Natural killer cell (primary cell): ENCODE measurements at regions not wholly inside any gene's neighbourhood (a gene's known extent, or its start where the extent isn't known, plus 50 kb on each side); places are given as distances from the start of the nearest gene placed in this dataset.

Experiments
- ATAC-seq, 3 donors: fragments of 150-1000 bp in 2 of 3; fragments of 200-7000 bp in 1 of 3; cut with Tn5 transposase; 1 replicate in 1 of 3; 2 replicates in 2 of 3; pipeline ENCODE4 v1.10.0; 2021; ENCODE audit warnings: mild to moderate bottlenecking in 2 of 3, moderate library complexity in 2 of 3
- DNase-seq, 2 donors: peaks; one replicate each; pipeline versions ENCODE4 v3.0.0 to v3.0.0-alpha.2; 2013 to 2021; ENCODE audit warnings: mixed read lengths in 1 of 2
- H3K27ac ChIP-seq: one replicate; pipeline ENCODE4 v1.5.1; 2013; ENCODE audit warnings: mild to moderate bottlenecking, low read length
- H3K27me3 ChIP-seq: one replicate; pipeline ENCODE4 v1.6.1; 2013; ENCODE audit warnings: low read length; ENCODE audit not compliant: control insufficient read depth, insufficient read depth
- H3K36me3 ChIP-seq: one replicate; pipeline ENCODE4 v1.6.1; 2013; ENCODE audit warnings: low read length; ENCODE audit not compliant: control insufficient read depth, insufficient read depth
- H3K4me1 ChIP-seq: one replicate; pipeline ENCODE4 v1.6.1; 2013; ENCODE audit warnings: low read length; ENCODE audit not compliant: control insufficient read depth, insufficient read depth
- H3K4me3 ChIP-seq: one replicate; pipeline ENCODE4 v1.5.1; 2013; ENCODE audit warnings: low read length
- H3K9me3 ChIP-seq: one replicate; pipeline ENCODE4 v1.6.1; 2013; ENCODE audit warnings: low read length; ENCODE audit not compliant: control insufficient read depth, insufficient read depth
- H3K27ac Mint-ChIP-seq, 2 donors: one replicate each; pipeline ENCODE4 v1.8.0; 2022; ENCODE audit warnings: mild to moderate bottlenecking in 2 of 2, mixed read lengths in 2 of 2, moderate library complexity in 1 of 2
- H3K27me3 Mint-ChIP-seq, 2 donors: one replicate each; pipeline ENCODE4 v1.8.0; 2022; ENCODE audit warnings: low read depth in 2 of 2, mixed read lengths in 2 of 2
- H3K36me3 Mint-ChIP-seq: one replicate; pipeline ENCODE4 v1.8.0; 2022; ENCODE audit warnings: mixed read lengths
- H3K4me1 Mint-ChIP-seq, 2 donors: one replicate each; pipeline ENCODE4 v1.8.0; 2022; ENCODE audit warnings: mixed read lengths in 2 of 2
- H3K4me3 Mint-ChIP-seq: one replicate; pipeline ENCODE4 v1.8.0; 2022; ENCODE audit warnings: mild to moderate bottlenecking, moderate library complexity, mixed read lengths
- H3K9me3 Mint-ChIP-seq, 2 donors: one replicate each; pipeline ENCODE4 v1.8.0; 2022; ENCODE audit warnings: mixed read lengths in 2 of 2
- CTCF ChIP-seq: fragments of 200-600 bp; IDR thresholded peaks from one replicate; pipeline ENCODE4 v1.8.0; 2022; ENCODE audit warnings: antibody characterized with exemption
- WGBS: methylation state at CpG from one replicate; pipeline ENCODE4 v1.1.7; 2013; ENCODE audit warnings: missing lambda C conversion rate; ENCODE audit not compliant: insufficient coverage; 5-methylcytosine and 5-hydroxymethylcytosine counted together
- intact Hi-C: fragments of 100-400 bp; cut with micrococcal nuclease; formaldehyde crosslinking; loops from one replicate; pipeline ENCODE4 v1.14.2; 2022

GRCh38 chr10:58956926-58957325 is 219.5 kb upstream of the PHYHIPL start:
- intact Hi-C loops, result no loop called here
- no peak overlapping the region for H3K4me3 Mint-ChIP-seq
- Histone ChIP-seq H3K4me3 (no peak overlapping the region), H3K9me3 (no peaks in the 10 kb centered on the region), H3K27ac (no peak overlapping the region), H3K36me3 (no peaks in the 10 kb centered on the region), H3K27me3 (no peaks in the 10 kb centered on the region), H3K4me1 (no peaks in the 10 kb centered on the region)
- peaks cover 0 to 2% of the 10 kb centered on the region in 2 donors for H3K9me3 Mint-ChIP-seq
- ATAC-seq (no peak), DNase-seq (no peak)
- no peaks in the 10 kb centered on the region for H3K4me1 Mint-ChIP-seq
- no peak for TF ChIP-seq CTCF
- H3K36me3 Mint-ChIP-seq, result no peaks in the 10 kb centered on the region
- WGBS, result 85% methylated on average over 2 of the region's 2 CpGs
- H3K27me3 Mint-ChIP-seq, result no peaks in the 10 kb centered on the region
- H3K27ac Mint-ChIP-seq, result no peak overlapping the region

GRCh38 chr10:58957517-58957916 is 218.9 kb upstream of the PHYHIPL start:
- TF ChIP-seq CTCF, result no peak
- no peaks in the 10 kb centered on the region for H3K4me1 ChIP-seq
- Mint-ChIP-seq H3K36me3 (no peaks in the 10 kb centered on the region), H3K4me1 (no peaks in the 10 kb centered on the region), H3K4me3 (no peak overlapping the region), H3K27me3 (no peaks in the 10 kb centered on the region), H3K27ac (no peak overlapping the region), H3K9me3 (peaks cover 0 to 2% of the 10 kb centered on the region in 2 donors)
- DNase-seq (no peak), ATAC-seq (no peak)
- no peaks in the 10 kb centered on the region for H3K27me3 ChIP-seq
- no peak overlapping the region for H3K27ac ChIP-seq
- H3K9me3 ChIP-seq, result no peaks in the 10 kb centered on the region
- WGBS, result 78% methylated on average over 1 of the region's 1 CpG
- H3K4me3 ChIP-seq, result no peak overlapping the region
- no peaks in the 10 kb centered on the region for H3K36me3 ChIP-seq
- intact Hi-C loops, result no loop called here

GRCh38 chr10:58963101-58963534 is 213.3 kb upstream of the PHYHIPL start:
- Mint-ChIP-seq H3K27ac (no peak overlapping the region), H3K36me3 (no peaks in the 10 kb centered on the region), H3K4me3 (no peak overlapping the region), H3K9me3 (no peaks in the 10 kb centered on the region), H3K4me1 (no peaks in the 10 kb centered on the region), H3K27me3 (no peaks in the 10 kb centered on the region)
- 33% methylated on average over 2 of the region's 3 CpGs for WGBS
- intact Hi-C loops, result no loop called here
- TF ChIP-seq CTCF, result no peak
- Histone ChIP-seq H3K27me3 (no peaks in the 10 kb centered on the region), H3K4me1 (no peaks in the 10 kb centered on the region), H3K36me3 (no peaks in the 10 kb centered on the region), H3K27ac (no peak overlapping the region), H3K4me3 (no peak overlapping the region), H3K9me3 (no peaks in the 10 kb centered on the region)
- ATAC-seq (no peak), DNase-seq (no peak)

- no peaks in the 10 kb centered on the region for H3K36me3 ChIP-seq
- Mint-ChIP-seq H3K4me1 (no peaks in the 10 kb centered on the region), H3K9me3 (no peaks in the 10 kb centered on the region), H3K27me3 (no peaks in the 10 kb centered on the region), H3K27ac (no peak overlapping the region), H3K4me3 (no peak overlapping the region), H3K36me3 (no peaks in the 10 kb centered on the region)
- no peak overlapping the region for H3K4me3 ChIP-seq
- H3K27ac ChIP-seq, result no peak overlapping the region
- no peak for ATAC-seq
- 66% methylated on average over 3 of the region's 3 CpGs for WGBS
- no peaks in the 10 kb centered on the region for H3K9me3 ChIP-seq
- H3K27me3 ChIP-seq, result no peaks in the 10 kb centered on the region
- no peak for DNase-seq
- TF ChIP-seq CTCF, result no peak
- no peaks in the 10 kb centered on the region for H3K4me1 ChIP-seq
- intact Hi-C loops, result no loop called here
Observed at GRCh38 chr10:58963723-58964124, 212.7 kb upstream of the PHYHIPL start.
